GM23248 (cell line): ENCODE measurements at regions not wholly inside any gene's neighbourhood (a gene's known extent, or its start where the extent isn't known, plus 50 kb on each side); places are given as distances from the start of the nearest gene placed in this dataset.

Experiments used
- DNase-seq: peaks from one replicate; pipeline ENCODE4 v3.0.0-alpha.2; 2015
- H2AFZ ChIP-seq: fragments of 200-600 bp; sonication (generic); 2 replicates; pipeline ENCODE4 v1.6.1; 2016; ENCODE audit warnings: antibody characterized with exemption
- H3F3A ChIP-seq: fragments of 200-600 bp; sonication (generic); 2 replicates; pipeline ENCODE4 v1.6.1; 2016; ENCODE audit warnings: mild to moderate bottlenecking, antibody characterized with exemption, mixed run types; ENCODE audit not compliant: insufficient read depth
- H3K27ac ChIP-seq: fragments of 200-600 bp; sonication (generic); 2 replicates; pipeline ENCODE4 v1.5.1; 2016; ENCODE audit warnings: mild to moderate bottlenecking
- H3K27me3 ChIP-seq: fragments of 200-600 bp; sonication (generic); replicated peaks from 2 replicates; pipeline ENCODE4 v1.6.1; 2016; ENCODE audit warnings: mild to moderate bottlenecking; ENCODE audit not compliant: insufficient read depth
- H3K36me3 ChIP-seq: fragments of 200-600 bp; sonication (generic); 2 replicates; pipeline ENCODE4 v1.6.1; 2016; ENCODE audit warnings: low read depth, mild to moderate bottlenecking
- H3K4me1 ChIP-seq: fragments of 200-600 bp; sonication (generic); 2 replicates; pipeline ENCODE4 v1.6.1; 2016; ENCODE audit warnings: mild to moderate bottlenecking; ENCODE audit not compliant: insufficient read depth
- H3K4me2 ChIP-seq: fragments of 200-600 bp; sonication (generic); one replicate; pipeline ENCODE4 v1.6.1; 2016; ENCODE audit warnings: mild to moderate bottlenecking; ENCODE audit not compliant: unreplicated experiment
- H3K4me3 ChIP-seq: fragments of 200-600 bp; sonication (generic); 2 replicates; pipeline ENCODE4 v1.5.1; 2016; ENCODE audit warnings: mild to moderate bottlenecking
- H3K79me2 ChIP-seq: fragments of 200-600 bp; sonication (generic); 2 replicates; pipeline ENCODE4 v1.6.1; 2016; ENCODE audit warnings: mild to moderate bottlenecking; ENCODE audit not compliant: insufficient read depth
- H3K9ac ChIP-seq: fragments of 200-600 bp; sonication (generic); 2 replicates; pipeline ENCODE4 v1.6.1; 2016; ENCODE audit warnings: mild to moderate bottlenecking
- H3K9me2 ChIP-seq: fragments of 200-600 bp; sonication (generic); 2 replicates; pipeline ENCODE4 v1.6.1; 2016; ENCODE audit warnings: mixed run types, mild to moderate bottlenecking, moderate library complexity; ENCODE audit not compliant: insufficient read depth
- H3K9me3 ChIP-seq: fragments of 200-600 bp; sonication (generic); one replicate; pipeline ENCODE4 v1.6.1; 2017; ENCODE audit warnings: low read depth
- H4K20me1 ChIP-seq: fragments of 200-600 bp; sonication (generic); 2 replicates; pipeline ENCODE4 v1.6.0; 2016; ENCODE audit not compliant: insufficient read depth
- EZH2 ChIP-seq: fragments of 200-600 bp; sonication (generic); IDR thresholded peaks from 2 replicates; pipeline ENCODE4 v1.6.1; 2018; ENCODE audit warnings: antibody characterized with exemption, mild to moderate bottlenecking; ENCODE audit not compliant: insufficient read depth, poor library complexity, severe bottlenecking
- EZH2phosphoT487 ChIP-seq: fragments of 200-600 bp; sonication (generic); IDR thresholded peaks from 2 replicates; pipeline ENCODE4 v1.6.1; 2018; ENCODE audit warnings: antibody characterized with exemption, moderate library complexity, mild to moderate bottlenecking, low read depth; ENCODE audit not compliant: insufficient read depth
- WGBS, 2 experiments: methylation state at CpG; one replicate each; pipeline ENCODE4 v1.1.6; 2015 to 2017; ENCODE audit warnings: low lambda C conversion rate in 2 of 2, low coverage in 1 of 2; ENCODE audit errors: missing lambda C conversion rate in 2 of 2; 5-methylcytosine and 5-hydroxymethylcytosine counted together
- in situ Hi-C: fragments of 300-500 bp; cut with MboI; formaldehyde crosslinking; loops from 2 replicates; pipeline ENCODE4 v1.15.0; 2020

- Histone ChIP-seq H3K27me3 (no peaks in the 10 kb centered on the region), H3K9me3 (no peaks in the 10 kb centered on the region), H2AFZ (no peak overlapping the region), H3K4me3 (no peak overlapping the region), H3K79me2 (no peaks in the 10 kb centered on the region), H3K4me1 (no peaks in the 10 kb centered on the region), H3F3A (no peaks in the 10 kb centered on the region), H3K9ac (no peak overlapping the region), H3K9me2 (no peaks in the 10 kb centered on the region), H3K36me3 (no peaks in the 10 kb centered on the region), H3K4me2 (no peak overlapping the region), H3K27ac (no peak overlapping the region), H4K20me1 (no peaks in the 10 kb centered on the region)
- TF ChIP-seq EZH2 (no peak), EZH2phosphoT487 (no peak)
- no peak for DNase-seq
- WGBS, 2 experiments: 13 to 16% methylated on average over 2 of the region's 2 CpGs
- in situ Hi-C loops: no loop called here
Observed at GRCh38 chr16:76052725-76053124, 224.5 kb upstream of the CNTNAP4 start.

GRCh38 chr16:76059186-76059585 lies 218.0 kb upstream of the CNTNAP4 start:
- in situ Hi-C loops: no loop called here
- no peaks in the 10 kb centered on the region for H3K27me3 ChIP-seq
- H3K4me2 ChIP-seq: no peak overlapping the region
- no peaks in the 10 kb centered on the region for H3K4me1 ChIP-seq
- H2AFZ ChIP-seq: no peak overlapping the region
- no peaks in the 10 kb centered on the region for H3K79me2 ChIP-seq
- no peaks in the 10 kb centered on the region for H4K20me1 ChIP-seq
- H3K9me3 ChIP-seq: no peaks in the 10 kb centered on the region
- DNase-seq: no peak
- no peak for TF ChIP-seq EZH2
- no peak for TF ChIP-seq EZH2phosphoT487
- WGBS, 2 experiments: 35 to 39% methylated on average over 3 of the region's 3 CpGs
- no peaks in the 10 kb centered on the region for H3K36me3 ChIP-seq
- H3K27ac ChIP-seq: no peak overlapping the region
- no peaks in the 10 kb centered on the region for H3K9me2 ChIP-seq
- H3F3A ChIP-seq: no peaks in the 10 kb centered on the region
- H3K9ac ChIP-seq: no peak overlapping the region
- H3K4me3 ChIP-seq: no peak overlapping the region

GRCh38 chr16:76059701-76060100 lies 217.5 kb upstream of the CNTNAP4 start:
- DNase-seq: no peak
- H3K36me3 ChIP-seq: no peaks in the 10 kb centered on the region
- no peaks in the 10 kb centered on the region for H3F3A ChIP-seq
- no peaks in the 10 kb centered on the region for H3K79me2 ChIP-seq
- H3K4me2 ChIP-seq: no peak overlapping the region
- no peak overlapping the region for H2AFZ ChIP-seq
- no peaks in the 10 kb centered on the region for H4K20me1 ChIP-seq
- no peak overlapping the region for H3K27ac ChIP-seq
- H3K4me1 ChIP-seq: no peaks in the 10 kb centered on the region
- in situ Hi-C loops: no loop called here
- TF ChIP-seq EZH2phosphoT487 (no peak), EZH2 (no peak)
- WGBS, 2 experiments: 17 to 21% methylated on average over 2 of the region's 2 CpGs
- H3K9ac ChIP-seq: no peak overlapping the region
- H3K4me3 ChIP-seq: no peak overlapping the region
- H3K9me3 ChIP-seq: no peaks in the 10 kb centered on the region
- H3K27me3 ChIP-seq: no peaks in the 10 kb centered on the region
- H3K9me2 ChIP-seq: no peaks in the 10 kb centered on the region

- peaks cover 3% of the 10 kb centered on the region for H3K9me3 ChIP-seq
- H3K9ac ChIP-seq: no peak overlapping the region
- H4K20me1 ChIP-seq: no peaks in the 10 kb centered on the region
- TF ChIP-seq EZH2phosphoT487 (no peak), EZH2 (no peak)
- in situ Hi-C loops: no loop called here
- H3K79me2 ChIP-seq: no peaks in the 10 kb centered on the region
- no peaks in the 10 kb centered on the region for H3K4me1 ChIP-seq
- DNase-seq: no peak
- no peaks in the 10 kb centered on the region for H3K9me2 ChIP-seq
- no peaks in the 10 kb centered on the region for H3K27me3 ChIP-seq
- no peak overlapping the region for H3K4me3 ChIP-seq
- H3F3A ChIP-seq: no peaks in the 10 kb centered on the region
- H3K27ac ChIP-seq: no peak overlapping the region
- H3K36me3 ChIP-seq: no peaks in the 10 kb centered on the region
- 8 to 19% methylated on average over 2 of the region's 2 CpGs for WGBS, 2 experiments
- H3K4me2 ChIP-seq: no peak overlapping the region
- H2AFZ ChIP-seq: no peak overlapping the region
Observed at GRCh38 chr16:76071690-76072089, 205.5 kb upstream of the CNTNAP4 start.

- no peak for DNase-seq
- H3F3A ChIP-seq: no peaks in the 10 kb centered on the region
- WGBS, 2 experiments: 8 to 11% methylated on average over 6 of the region's 6 CpGs
- no peaks in the 10 kb centered on the region for H3K79me2 ChIP-seq
- in situ Hi-C loops: no loop called here
- H3K9me2 ChIP-seq: no peaks in the 10 kb centered on the region
- no peaks in the 10 kb centered on the region for H3K36me3 ChIP-seq
- no peak overlapping the region for H2AFZ ChIP-seq
- no peaks in the 10 kb centered on the region for H3K4me1 ChIP-seq
- H4K20me1 ChIP-seq: no peaks in the 10 kb centered on the region
- TF ChIP-seq EZH2 (no peak), EZH2phosphoT487 (no peak)
- H3K4me3 ChIP-seq: no peak overlapping the region
- H3K9ac ChIP-seq: no peak overlapping the region
- no peaks in the 10 kb centered on the region for H3K27me3 ChIP-seq
- no peak overlapping the region for H3K4me2 ChIP-seq
- H3K9me3 ChIP-seq: no peaks in the 10 kb centered on the region
- no peak overlapping the region for H3K27ac ChIP-seq
Observed at GRCh38 chr16:76081967-76082366, 195.2 kb upstream of the CNTNAP4 start.
